Common myeloid progenitor, CD34-positive (primary cell): ENCODE measurements at regions not wholly inside any gene's neighbourhood (a gene's known extent, or its start where the extent isn't known, plus 50 kb on each side); places are given as distances from the start of the nearest gene placed in this dataset.
"Not testable (repeated sequence)": the region's sequence is repeated elsewhere in the genome, so short reads cannot be mapped to it uniquely, and the experiment has no call there.

Experiments
- CTCF ChIA-PET: fragments of 350-600 bp; sonication (Branson Sonifier 250); formaldehyde crosslinking; loops from one replicate; lab custom pipeline; 2021; ENCODE audit warnings: antibody characterized with exemption; lab: Charles Lee
- POLR2A ChIA-PET: fragments of 350-600 bp; sonication (Branson Sonifier 250); formaldehyde crosslinking; loops from one replicate; lab custom pipeline; 2021; ENCODE audit warnings: antibody characterized with exemption; lab: Charles Lee
- DNase-seq, 3 donors: peaks; one replicate each; pipeline versions ENCODE4 v3.0.0 to v3.0.0-alpha.2; 2013
- H3K27ac ChIP-seq, 2 experiments: 1 replicate in 1 of 2; 2 replicates in 1 of 2; pipeline ENCODE4 v1.7.0; 2013; ENCODE audit warnings: inconsistent platforms in 2 of 2, low read length in 2 of 2, mild to moderate bottlenecking in 2 of 2, low read depth in 1 of 2, moderate library complexity in 1 of 2; ENCODE audit not compliant: severe bottlenecking in 2 of 2, insufficient read depth in 1 of 2, poor library complexity in 1 of 2
- H3K27me3 ChIP-seq, 5 experiments: replicated peaks in 2 of 5; 1 replicate in 3 of 5; 2 replicates in 2 of 5; pipeline versions ENCODE4 v1.6.1 to v1.7.0; 2013; ENCODE audit warnings: low read length in 4 of 5, mild to moderate bottlenecking in 2 of 5, moderate library complexity in 2 of 5, inconsistent platforms in 1 of 5; ENCODE audit not compliant: insufficient read depth in 5 of 5, control insufficient read depth in 4 of 5
- H3K36me3 ChIP-seq, 4 experiments: 1 replicate in 2 of 4; 2 replicates in 2 of 4; pipeline versions ENCODE4 v1.6.1 to v1.7.0; 2013; ENCODE audit warnings: low read length in 3 of 4, control low read depth in 1 of 4, mild to moderate bottlenecking in 1 of 4; ENCODE audit not compliant: control insufficient read depth in 4 of 4, insufficient read depth in 4 of 4
- H3K4me1 ChIP-seq, 4 experiments: 1 replicate in 3 of 4; 2 replicates in 1 of 4; pipeline versions ENCODE4 v1.6.1 to v1.7.1; 2013; ENCODE audit warnings: low read length in 3 of 4, mild to moderate bottlenecking in 3 of 4, control low read depth in 1 of 4, inconsistent platforms in 1 of 4, moderate library complexity in 1 of 4; ENCODE audit not compliant: control insufficient read depth in 4 of 4, insufficient read depth in 4 of 4; ENCODE audit errors: control extremely low read depth in 1 of 4
- H3K4me3 ChIP-seq, 7 experiments: 1 replicate in 4 of 7; 2 replicates in 3 of 7; pipeline versions ENCODE4 v1.5.1 to v1.7.0; 2013; ENCODE audit warnings: mild to moderate bottlenecking in 7 of 7, low read length in 6 of 7, moderate library complexity in 6 of 7, inconsistent platforms in 2 of 7, low read depth in 2 of 7, control low read depth in 1 of 7; ENCODE audit not compliant: insufficient read depth in 4 of 7, control insufficient read depth in 1 of 7; ENCODE audit errors: extremely low read depth in 1 of 7
- H3K9me3 ChIP-seq, 5 experiments: 1 replicate in 4 of 5; 2 replicates in 1 of 5; pipeline versions ENCODE4 v1.6.1 to v1.7.1; 2013; ENCODE audit warnings: low read length in 4 of 5, mild to moderate bottlenecking in 2 of 5, inconsistent platforms in 1 of 5, low read depth in 1 of 5, moderate library complexity in 1 of 5; ENCODE audit not compliant: control insufficient read depth in 4 of 5, insufficient read depth in 2 of 5; ENCODE audit errors: control extremely low read depth in 1 of 5
- WGBS: methylation state at CpG from one replicate; pipeline ENCODE4 v1.1.5; 2013; ENCODE audit not compliant: insufficient coverage; 5-methylcytosine and 5-hydroxymethylcytosine counted together

DNA sequence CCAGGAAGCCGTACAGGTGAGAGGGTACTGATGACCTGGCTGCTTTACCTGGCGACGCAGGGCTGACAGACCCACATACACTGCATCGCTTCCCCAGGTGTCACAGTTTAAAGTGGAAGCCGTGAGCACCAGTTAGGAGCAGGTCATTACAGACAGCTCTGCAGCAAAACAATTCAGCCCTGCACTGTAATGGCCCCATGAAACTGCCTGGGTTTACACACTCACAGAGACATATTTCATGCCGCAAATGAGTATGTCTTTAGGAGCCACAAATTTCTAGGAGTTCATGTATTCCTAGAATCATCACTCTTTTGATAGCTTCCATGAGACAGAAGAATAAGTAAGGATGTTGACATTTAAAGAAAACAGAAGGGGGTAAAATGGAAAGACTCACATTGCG, 723.1 kb downstream of the MATN1 start:
- Histone ChIP-seq H3K36me3 (no peaks in the 10 kb centered on the region), H3K27me3 (peaks cover 0 to 3% (median 0%) of the 10 kb centered on the region in 5 experiments), H3K4me1 (no peaks in the 10 kb centered on the region), H3K9me3 (no peaks in the 10 kb centered on the region), H3K27ac (no peak overlapping the region), H3K4me3 (no peak overlapping the region)
- ChIA-PET CTCF (no interaction called here), POLR2A (no interaction called here)
- 89% methylated on average over 5 of the region's 7 CpGs for WGBS
- no peak for DNase-seq

DNA sequence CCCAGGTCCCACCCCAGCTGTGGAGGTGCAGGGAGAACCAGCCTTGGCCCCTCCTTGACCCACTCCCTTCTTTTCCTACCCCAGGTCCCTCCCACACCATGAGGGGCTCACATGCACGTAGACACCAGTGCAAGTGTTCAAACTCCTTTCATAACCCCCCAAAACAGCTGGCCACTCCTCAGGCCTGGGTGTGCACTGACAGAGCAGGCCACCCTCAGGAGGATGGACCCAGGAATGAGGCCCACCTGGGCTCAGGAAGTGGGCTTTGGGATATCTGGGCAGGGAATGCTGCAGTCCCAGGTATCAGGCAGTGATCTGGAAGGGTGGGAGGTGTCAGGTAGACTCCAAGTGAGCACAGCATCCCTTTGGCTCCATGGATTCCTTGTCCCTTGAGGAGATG, 723.8 kb downstream of the MATN1 start:
- ChIA-PET POLR2A (no interaction called here), CTCF (no interaction called here)
- no peaks in the 10 kb centered on the region for H3K9me3 ChIP-seq
- WGBS: 100% methylated on average over 1 of the region's 1 CpG
- DNase-seq: no peak
- no peak overlapping the region for H3K4me3 ChIP-seq
- no peaks in the 10 kb centered on the region for H3K36me3 ChIP-seq
- H3K27me3 ChIP-seq: peaks cover 0 to 3% (median 0%) of the 10 kb centered on the region in 5 experiments
- no peak overlapping the region for H3K27ac ChIP-seq
- H3K4me1 ChIP-seq: no peaks in the 10 kb centered on the region

- H3K36me3 ChIP-seq: no peaks in the 10 kb centered on the region
- peaks cover 0 to 3% (median 0%) of the 10 kb centered on the region in 5 experiments for H3K27me3 ChIP-seq
- 97% methylated on average over 2 of the region's 4 CpGs for WGBS
- no peaks in the 10 kb centered on the region for H3K4me1 ChIP-seq
- DNase-seq: no peak
- no peak overlapping the region for H3K4me3 ChIP-seq
- peaks cover 0 to 1% (median 0%) of the 10 kb centered on the region in 5 experiments for H3K9me3 ChIP-seq
- POLR2A ChIA-PET: no interaction called here
- no peak overlapping the region for H3K27ac ChIP-seq
- CTCF ChIA-PET: no interaction called here
Observed at GRCh38 chr1:29998686-29999085, 724.7 kb downstream of the MATN1 start.

DNA sequence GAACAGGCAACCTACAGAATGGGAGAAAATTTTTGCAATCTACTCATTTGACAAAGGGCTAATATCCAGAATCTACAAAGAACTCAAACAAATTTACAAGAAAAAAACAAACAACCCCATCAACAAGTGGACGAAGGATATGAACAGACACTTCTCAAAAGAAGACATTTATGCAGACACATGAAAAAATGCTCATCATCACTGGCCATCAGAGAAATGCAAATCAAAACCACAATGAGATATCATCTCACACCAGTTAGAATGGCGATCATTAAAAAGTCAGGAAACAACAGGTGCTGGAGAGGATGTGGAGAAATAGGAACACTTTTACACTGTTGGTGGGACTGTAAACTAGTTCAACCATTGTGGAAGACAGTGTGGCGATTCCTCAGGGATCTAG, 725.6 kb downstream of the MATN1 start:
- H3K4me1 ChIP-seq, DNase-seq, H3K27me3 ChIP-seq, H3K4me3 ChIP-seq, CTCF ChIA-PET, H3K27ac ChIP-seq, H3K9me3 ChIP-seq, POLR2A ChIA-PET, H3K36me3 ChIP-seq: not testable (repeated sequence)
- WGBS: no CpG with 5 or more reads among the region's 3 CpGs

- Histone ChIP-seq H3K4me1 (no peaks in the 10 kb centered on the region), H3K36me3 (no peaks in the 10 kb centered on the region), H3K27me3 (peaks cover 0 to 19% (median 2%) of the 10 kb centered on the region in 5 experiments), H3K4me3 (no peak overlapping the region), H3K9me3 (peaks cover 0 to 13% (median 0%) of the 10 kb centered on the region in 5 experiments), H3K27ac (no peak overlapping the region)
- no peak for DNase-seq
- POLR2A ChIA-PET: no interaction called here
- CTCF ChIA-PET: no interaction called here
Observed at GRCh38 chr1:29993950-29994349, 729.4 kb downstream of the MATN1 start.

- no peak for DNase-seq
- 100% methylated on average over 1 of the region's 3 CpGs for WGBS
- CTCF ChIA-PET: no interaction called here
Observed at GRCh38 chr1:29991815-29992214, 731.6 kb downstream of the MATN1 start.

GRCh38 chr1:29991025-29991424, 732.4 kb downstream of the MATN1 start:
- no peak overlapping the region for H3K27ac ChIP-seq
- H3K36me3 ChIP-seq: no peaks in the 10 kb centered on the region
- CTCF ChIA-PET: no interaction called here
- H3K9me3 ChIP-seq: peaks cover 0 to 13% (median 0%) of the 10 kb centered on the region in 5 experiments
- no peaks in the 10 kb centered on the region for H3K4me1 ChIP-seq
- no peak overlapping the region for H3K4me3 ChIP-seq
- POLR2A ChIA-PET: no interaction called here
- no peak for DNase-seq
- H3K27me3 ChIP-seq: peaks cover 0 to 19% (median 2%) of the 10 kb centered on the region in 5 experiments
- WGBS: 58% methylated on average over 13 of the region's 15 CpGs

More at GRCh38 chr1:29991815-29992214, 731.6 kb downstream of the MATN1 start:
- H3K27ac ChIP-seq: no peak overlapping the region
- H3K36me3 ChIP-seq: no peaks in the 10 kb centered on the region
- peaks cover 0 to 19% (median 2%) of the 10 kb centered on the region in 5 experiments for H3K27me3 ChIP-seq
- no peak overlapping the region for H3K4me3 ChIP-seq
- peaks cover 0 to 13% (median 0%) of the 10 kb centered on the region in 5 experiments for H3K9me3 ChIP-seq
- POLR2A ChIA-PET: no interaction called here
- no peaks in the 10 kb centered on the region for H3K4me1 ChIP-seq
